HG02943 (cell line): ENCODE measurements at regions not wholly inside any gene's neighbourhood (a gene's known extent, or its start where the extent isn't known, plus 50 kb on each side); places are given as distances from the start of the nearest gene placed in this dataset.

Experiments
- ATAC-seq: cut with Tn5 transposase; IDR thresholded peaks from one replicate; pipeline ENCODE4 v1.9.1; 2021; ENCODE audit warnings: mild to moderate bottlenecking, low read depth, moderate library complexity; ENCODE audit not compliant: unreplicated experiment

GRCh38 chrX:40459571-40460158, 121.1 kb upstream of the ATP6AP2 start:
- ATAC-seq, result no peak

GRCh38 chrX:40457406-40457805, 123.4 kb upstream of the ATP6AP2 start:
- ATAC-seq, result no peak

GRCh38 chrX:40452031-40452430, 128.7 kb upstream of the ATP6AP2 start:
- no peak for ATAC-seq

- no peak for ATAC-seq
These were observed 130.6 kb upstream of the ATP6AP2 start for GRCh38 chrX:40449956-40450706.

GRCh38 chrX:40449396-40449795, 131.4 kb upstream of the ATP6AP2 start:
- no peak for ATAC-seq

- no peak for ATAC-seq
These were observed 132.0 kb upstream of the ATP6AP2 start for GRCh38 chrX:40448793-40449192.

- ATAC-seq, result no peak
These were observed 133.8 kb upstream of the ATP6AP2 start for GRCh38 chrX:40446921-40447320.

GRCh38 chrX:40445691-40446090, 135.1 kb upstream of the ATP6AP2 start:
- no peak for ATAC-seq

GRCh38 chrX:40444798-40445496, 135.8 kb upstream of the ATP6AP2 start:
- ATAC-seq, result no peak

- ATAC-seq, result no peak
These were observed 136.6 kb upstream of the ATP6AP2 start for GRCh38 chrX:40444133-40444532.

- ATAC-seq, result no peak
These were observed 139.9 kb upstream of the ATP6AP2 start for GRCh38 chrX:40440866-40441265.

GRCh38 chrX:40439625-40440532, 140.9 kb upstream of the ATP6AP2 start:
- no peak for ATAC-seq

GRCh38 chrX:40437348-40437747, 143.4 kb upstream of the ATP6AP2 start:
- no peak for ATAC-seq

GRCh38 chrX:40434947-40435346, 145.8 kb upstream of the ATP6AP2 start:
- no peak for ATAC-seq

GRCh38 chrX:40434443-40434842, 146.3 kb upstream of the ATP6AP2 start:
- no peak for ATAC-seq

GRCh38 chrX:40433160-40433559, 147.6 kb upstream of the ATP6AP2 start:
- no peak for ATAC-seq

GRCh38 chrX:40424259-40424658, 156.5 kb upstream of the ATP6AP2 start:
- ATAC-seq, result no peak

- no peak for ATAC-seq
These were observed 157.5 kb upstream of the ATP6AP2 start for GRCh38 chrX:40423299-40423698.

- no peak for ATAC-seq
These were observed 158.7 kb upstream of the ATP6AP2 start for GRCh38 chrX:40422021-40422420.

- ATAC-seq, result peak; percentile 54
These were observed 159.7 kb upstream of the ATP6AP2 start for GRCh38 chrX:40420899-40421729.
